ENCODE measurements at regions not wholly inside any gene's neighbourhood (a gene's known extent, or its start where the extent isn't known, plus 50 kb on each side); places are given as distances from the start of the nearest gene placed in this dataset.

- TF ChIP-seq, protein P1, sequence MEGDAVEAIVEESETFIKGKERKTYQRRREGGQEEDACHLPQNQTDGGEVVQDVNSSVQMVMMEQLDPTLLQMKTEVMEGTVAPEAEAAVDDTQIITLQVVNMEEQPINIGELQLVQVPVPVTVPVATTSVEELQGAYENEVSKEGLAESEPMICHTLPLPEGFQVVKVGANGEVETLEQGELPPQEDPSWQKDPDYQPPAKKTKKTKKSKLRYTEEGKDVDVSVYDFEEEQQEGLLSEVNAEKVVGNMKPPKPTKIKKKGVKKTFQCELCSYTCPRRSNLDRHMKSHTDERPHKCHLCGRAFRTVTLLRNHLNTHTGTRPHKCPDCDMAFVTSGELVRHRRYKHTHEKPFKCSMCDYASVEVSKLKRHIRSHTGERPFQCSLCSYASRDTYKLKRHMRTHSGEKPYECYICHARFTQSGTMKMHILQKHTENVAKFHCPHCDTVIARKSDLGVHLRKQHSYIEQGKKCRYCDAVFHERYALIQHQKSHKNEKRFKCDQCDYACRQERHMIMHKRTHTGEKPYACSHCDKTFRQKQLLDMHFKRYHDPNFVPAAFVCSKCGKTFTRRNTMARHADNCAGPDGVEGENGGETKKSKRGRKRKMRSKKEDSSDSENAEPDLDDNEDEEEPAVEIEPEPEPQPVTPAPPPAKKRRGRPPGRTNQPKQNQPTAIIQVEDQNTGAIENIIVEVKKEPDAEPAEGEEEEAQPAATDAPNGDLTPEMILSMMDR (conservative IDR thresholded peaks at IDR 0.05 in 1 of 2, IDR thresholded peaks at IDR 0.05 in 1 of 2; ENCODE audit: low read depth in 1 of 2, low read length in 2 of 2) = no peak
- no peak for TF ChIP-seq EZH2 (IDR thresholded peaks at IDR 0.05; ENCODE audit: low read length, missing control alignments)
These were observed 252.6 kb downstream of the NPHP4 start for GRCh38 chr1:5739561-5740078.

All from fibroblast of lung (primary cell).